Panc1 (cell line): ENCODE measurements at regions not wholly inside any gene's neighbourhood (a gene's known extent, or its start where the extent isn't known, plus 50 kb on each side); places are given as distances from the start of the nearest gene placed in this dataset.

ENCODE experiments used
- POLR2AphosphoS5 ChIP-seq: IDR thresholded peaks from 2 replicates; pipeline ENCODE4 v1.6.1; 2012; ENCODE audit warnings: mild to moderate bottlenecking, low read depth, low read length, moderate library complexity
- SIN3A ChIP-seq: IDR thresholded peaks from 2 replicates; pipeline ENCODE4 v1.6.1; 2012; ENCODE audit warnings: low read depth, mild to moderate bottlenecking, low read length, moderate library complexity, borderline replicate concordance; ENCODE audit not compliant: insufficient read depth
- TCF7L2 ChIP-seq: IDR thresholded peaks from 2 replicates; pipeline ENCODE4 v1.6.1; 2011; ENCODE audit warnings: mild to moderate bottlenecking, low read depth, low read length, inconsistent platforms
- TF ChIP-seq, protein P1 (sequence below): fragments of 450-650 bp; IDR thresholded peaks from 2 replicates; pipeline ENCODE4 v1.5.1; 2017; ENCODE audit warnings: mild to moderate bottlenecking

DNA sequence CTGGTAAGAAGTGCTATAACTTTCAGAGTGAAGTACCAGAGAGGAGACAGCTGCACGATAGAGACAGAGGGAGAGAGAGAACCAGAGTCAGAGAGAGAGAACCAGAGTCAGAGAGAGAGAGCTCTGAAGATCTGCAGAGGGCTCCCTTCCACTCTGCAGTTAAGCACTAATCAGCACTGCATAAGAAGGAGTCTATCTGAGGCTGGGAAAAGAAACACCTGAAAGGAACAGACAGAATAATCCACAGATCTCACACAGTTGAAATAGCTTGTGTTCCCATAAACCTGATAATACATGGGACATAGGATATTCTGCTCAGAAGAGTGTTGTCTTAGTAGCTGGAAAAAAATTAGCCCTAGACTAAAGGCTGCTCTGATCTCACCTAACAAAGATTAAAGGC, 87.6 kb downstream of the CFAP44 start:
- TF ChIP-seq, protein P1, sequence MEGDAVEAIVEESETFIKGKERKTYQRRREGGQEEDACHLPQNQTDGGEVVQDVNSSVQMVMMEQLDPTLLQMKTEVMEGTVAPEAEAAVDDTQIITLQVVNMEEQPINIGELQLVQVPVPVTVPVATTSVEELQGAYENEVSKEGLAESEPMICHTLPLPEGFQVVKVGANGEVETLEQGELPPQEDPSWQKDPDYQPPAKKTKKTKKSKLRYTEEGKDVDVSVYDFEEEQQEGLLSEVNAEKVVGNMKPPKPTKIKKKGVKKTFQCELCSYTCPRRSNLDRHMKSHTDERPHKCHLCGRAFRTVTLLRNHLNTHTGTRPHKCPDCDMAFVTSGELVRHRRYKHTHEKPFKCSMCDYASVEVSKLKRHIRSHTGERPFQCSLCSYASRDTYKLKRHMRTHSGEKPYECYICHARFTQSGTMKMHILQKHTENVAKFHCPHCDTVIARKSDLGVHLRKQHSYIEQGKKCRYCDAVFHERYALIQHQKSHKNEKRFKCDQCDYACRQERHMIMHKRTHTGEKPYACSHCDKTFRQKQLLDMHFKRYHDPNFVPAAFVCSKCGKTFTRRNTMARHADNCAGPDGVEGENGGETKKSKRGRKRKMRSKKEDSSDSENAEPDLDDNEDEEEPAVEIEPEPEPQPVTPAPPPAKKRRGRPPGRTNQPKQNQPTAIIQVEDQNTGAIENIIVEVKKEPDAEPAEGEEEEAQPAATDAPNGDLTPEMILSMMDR = no peak
- no peak for TF ChIP-seq POLR2AphosphoS5
- no peak for TF ChIP-seq SIN3A
- TF ChIP-seq TCF7L2 = no peak
